K562 (cell line): ENCODE measurements at regions not wholly inside any gene's neighbourhood (a gene's known extent, or its start where the extent isn't known, plus 50 kb on each side); places are given as distances from the start of the nearest gene placed in this dataset.
A peak's percentile ranks its signal among the peaks of the same experiment; 100 is the strongest.

Experiments used
- ATAC-seq: fragments of 200-7000 bp; cut with Tn5 transposase; 3 replicates; pipeline ENCODE4 v1.9.1; 2020; ENCODE audit warnings: moderate library complexity
- BruUV-seq: library from RNA; stranded (reverse); fragments of 400-500 nt; replicated peaks from 2 replicates; lab custom pipeline; 2021; lab: Mats Ljungman, UMichigan
- CTCF ChIA-PET: fragments of 300-600 bp; formaldehyde crosslinking; extraction: SDS; loops from one replicate; lab custom pipeline; 2021; ENCODE audit warnings: low intra/inter-chr PET ratio; lab: Yijun Ruan, JAX
- POLR2A ChIA-PET: fragments of 300-600, 350-650 bp; sonication (Branson Sonifier 250); formaldehyde crosslinking; extraction: SDS; loops from one replicate; lab custom pipeline; 2021; ENCODE audit warnings: antibody characterized with exemption, inconsistent platforms; lab: Yijun Ruan, JAX
- DNase-seq, 4 experiments: peaks; one replicate each; pipeline versions ENCODE4 v3.0.0 to v3.0.0-alpha.2; 2011 to 2018; ENCODE audit warnings: low spot score in 3 of 4, mixed read lengths in 3 of 4; ENCODE audit errors: extremely low read depth in 1 of 4
- FAIRE-seq: peaks from 2 replicates; lab custom pipeline; 2011; peaks lifted over from hg19 to GRCh38; lab: Jason Lieb, UNC
- H2AFZ ChIP-seq: 2 replicates; pipeline ENCODE4 v1.6.0; 2011; ENCODE audit warnings: low read depth, low read length, control low read depth, inconsistent platforms
- H3K27ac ChIP-seq: fragments of 200-600 bp; 3 replicates; pipeline ENCODE4 v1.8.0; 2011; ENCODE audit warnings: low read depth, mild to moderate bottlenecking, control low read depth, inconsistent platforms, low read length, moderate library complexity, mixed read lengths; ENCODE audit errors: extremely low read depth
- H3K27me3 ChIP-seq, 2 experiments: fragments of 300-600 bp in 1 of 2; 2 replicates in 1 of 2; 3 replicates in 1 of 2; pipeline versions ENCODE4 v1.6.0 to v1.8.0; 2011; ENCODE audit warnings: inconsistent platforms in 2 of 2, low read length in 2 of 2, mild to moderate bottlenecking in 1 of 2, mixed read lengths in 1 of 2, moderate library complexity in 1 of 2; ENCODE audit not compliant: control insufficient read depth in 2 of 2, insufficient read depth in 2 of 2
- H3K36me3 ChIP-seq: fragments of 300-600 bp; 3 replicates; pipeline ENCODE4 v1.8.0; 2011; ENCODE audit warnings: mild to moderate bottlenecking, low read length, inconsistent platforms; ENCODE audit not compliant: control insufficient read depth, insufficient read depth
- H3K4me1 ChIP-seq, 2 experiments: fragments of 200-600 bp in 1 of 2; replicated peaks in 1 of 2; 2 replicates in 1 of 2; 3 replicates in 1 of 2; pipeline versions ENCODE4 v1.5.1 to v1.8.0; 2011; ENCODE audit warnings: inconsistent platforms in 2 of 2, low read length in 2 of 2, mild to moderate bottlenecking in 1 of 2, mixed read lengths in 1 of 2, moderate library complexity in 1 of 2; ENCODE audit not compliant: control insufficient read depth in 2 of 2, insufficient read depth in 2 of 2
- H3K4me2 ChIP-seq: 2 replicates; pipeline ENCODE4 v1.6.1; 2011; ENCODE audit warnings: low read length, control low read depth, inconsistent platforms, mixed read lengths; ENCODE audit not compliant: insufficient read depth
- H3K4me3 ChIP-seq: fragments of 200-600 bp; sonication (generic), shearing (Covaris generic); 2 replicates; pipeline ENCODE4 v1.5.1; 2016; ENCODE audit warnings: control low read depth, inconsistent platforms
- H3K79me2 ChIP-seq: fragments of 200-600 bp; 3 replicates; pipeline ENCODE4 v1.8.0; 2011; ENCODE audit warnings: low read length, inconsistent platforms; ENCODE audit not compliant: control insufficient read depth, insufficient read depth
- H3K9ac ChIP-seq, 2 experiments: 2 replicates each; pipeline versions ENCODE4 v1.6.0 to v1.6.1; 2011; ENCODE audit warnings: low read depth in 2 of 2, low read length in 2 of 2, control low read depth in 1 of 2, inconsistent platforms in 1 of 2, mild to moderate bottlenecking in 1 of 2, mixed read lengths in 1 of 2; ENCODE audit not compliant: insufficient read depth in 1 of 2
- H3K9me1 ChIP-seq: one replicate; pipeline ENCODE4 v1.6.0; 2011; ENCODE audit warnings: inconsistent platforms, mild to moderate bottlenecking, low read length, moderate library complexity; ENCODE audit not compliant: control insufficient read depth, insufficient read depth
- H3K9me3 ChIP-seq: replicated peaks from 2 replicates; pipeline ENCODE4 v1.5.1; 2011; ENCODE audit warnings: low read depth, low read length, inconsistent platforms; ENCODE audit not compliant: control insufficient read depth, insufficient read depth
- H4K20me1 ChIP-seq: replicated peaks from 2 replicates; pipeline ENCODE4 v1.6.1; 2011; ENCODE audit warnings: low read length, inconsistent platforms, mixed read lengths; ENCODE audit not compliant: control insufficient read depth, insufficient read depth
- ARID4B ChIP-seq: sonication (generic); formaldehyde crosslinking; IDR thresholded peaks from 2 replicates; pipeline ENCODE4 v1.8.0; 2022; ENCODE audit warnings: mild to moderate bottlenecking, missing genetic modification reagents
- CREB5 ChIP-seq: fragments of 250-450 bp; sonication (Bioruptor Pico); IDR thresholded peaks from 2 replicates; pipeline ENCODE4 v1.5.0; 2020; ENCODE audit warnings: mild to moderate bottlenecking
- HINFP ChIP-seq: fragments of 450-650 bp; conservative IDR thresholded peaks from 2 replicates; pipeline ENCODE4 v1.6.1; 2016; ENCODE audit warnings: missing genetic modification characterization, low read depth, mild to moderate bottlenecking, control low read depth, missing compliant biosample characterization
- HIVEP1 ChIP-seq: fragments of 250-450 bp; sonication (Bioruptor Pico); IDR thresholded peaks from 2 replicates; pipeline ENCODE4 v1.4.0; 2020; ENCODE audit warnings: mild to moderate bottlenecking
- RREB1 ChIP-seq: fragments of 250-450 bp; sonication (Bioruptor Pico); IDR thresholded peaks from 2 replicates; pipeline ENCODE4 v1.4.0; 2020
- SPI1 ChIP-seq: IDR thresholded peaks from 2 replicates; pipeline ENCODE4 v1.6.1; 2011; ENCODE audit warnings: low read depth, low read length, control low read depth, borderline replicate concordance
- SRSF7 ChIP-seq: fragments of 200-400 bp; formaldehyde crosslinking; optimal IDR thresholded peaks from 2 replicates; pipeline ENCODE3; 2017; ENCODE audit warnings: mild to moderate bottlenecking, low read depth, low read length
- WGBS: fragments of 100-300 bp; shearing (Covaris generic); methylation state at CpG from one replicate; pipeline ENCODE4 v1.1.6; 2016; ENCODE audit warnings: low coverage, mixed read lengths; ENCODE audit not compliant: insufficient coverage; ENCODE audit errors: missing lambda C conversion rate; 5-methylcytosine and 5-hydroxymethylcytosine counted together
- in situ Hi-C: fragments of 300-500 bp; cut with MboI; formaldehyde crosslinking; loops from 4 replicates; pipeline ENCODE4 v1.15.0; 2018; ENCODE audit warnings: inconsistent platforms, mixed read lengths
- intact Hi-C: fragments of 100-400 bp; cut with micrococcal nuclease; formaldehyde crosslinking; loops from 2 replicates; pipeline ENCODE4 v1.14.2; 2022

GRCh38 chr18:30712383-30712782 lies 330.2 kb downstream of the DSC3 start:
- Histone ChIP-seq H3K4me1 (no peaks in the 10 kb centered on the region; a peak in 1 of 5 replicates), H3K4me2 (no peak overlapping the region), H3K9me3 (no peaks in the 10 kb centered on the region), H2AFZ (no peak overlapping the region)
- TF ChIP-seq HINFP (tag) = no peak
- TF ChIP-seq RREB1 (CRISPR knock-in tag) = no peak
- no peak for TF ChIP-seq CREB5
- TF ChIP-seq ARID4B (CRISPR knock-in tag) = no peak
- peak; percentile 89 for TF ChIP-seq SPI1
- TF ChIP-seq SRSF7 = no peak
- TF ChIP-seq HIVEP1 (CRISPR knock-in tag) = no peak
- TF ChIP-seq, all 486 proteins: peak for 1
- no peaks in the 10 kb centered on the region for H3K79me2 ChIP-seq
- intact Hi-C loops (no loop called here), in situ Hi-C loops (no loop called here)
- DNase-seq (no peak), ATAC-seq (no peak), FAIRE-seq (no peak)
- H3K9me1 ChIP-seq = no peaks in the 10 kb centered on the region
- no peaks in the 10 kb centered on the region for H4K20me1 ChIP-seq
- ChIA-PET CTCF (no interaction called here), POLR2A (interaction anchor here (1.0 kb wide), 1 partner anchor 13 kb away, joined by 4 read pairs; no protein-coding TSS in a partner anchor)
- no peaks in the 10 kb centered on the region for H3K36me3 ChIP-seq
- H3K27me3 ChIP-seq = no peaks in the 10 kb centered on the region
- no peak overlapping the region for H3K4me3 ChIP-seq
- no peak overlapping the region for H3K27ac ChIP-seq
- whole genome bisulfite sequencing = 36% methylated on average over 3 of the region's 3 CpGs
- no peak overlapping the region for H3K9ac ChIP-seq
- no TSS peak for BruUV-seq
